ENCODE measurements at regions not wholly inside any gene's neighbourhood (a gene's known extent, or its start where the extent isn't known, plus 50 kb on each side); places are given as distances from the start of the nearest gene placed in this dataset.

- H3K4me3 ChIP-seq (ENCODE audit: low read length), result no peak overlapping the region
- H3K36me3 ChIP-seq (ENCODE audit: insufficient read depth, low read length), result no peaks in the 10 kb centered on the region
- no peak overlapping the region for H3K9ac ChIP-seq (ENCODE audit: low read depth, low read length)
- H3K9me3 ChIP-seq (replicated peaks; ENCODE audit: low read length), result no peaks in the 10 kb centered on the region
- no peak overlapping the region for H3K4me2 ChIP-seq (ENCODE audit: low read length)
- no peaks in the 10 kb centered on the region for H3K4me1 ChIP-seq (ENCODE audit: control insufficient read depth, insufficient read depth, low read length)
- H3K27me3 ChIP-seq (ENCODE audit: control insufficient read depth, insufficient read depth, low read length), result peaks cover 13% of the 10 kb centered on the region
Observed at GRCh38 chr11:70002433-70002832, 75.7 kb upstream of the ANO1 start.

GRCh38 chr11:70005107-70005818 lies 72.9 kb upstream of the ANO1 start:
- Histone ChIP-seq H3K9me3 (replicated peaks; ENCODE audit: low read length) (no peaks in the 10 kb centered on the region), H3K9ac (ENCODE audit: low read depth, low read length) (no peak overlapping the region), H3K4me3 (ENCODE audit: low read length) (no peak overlapping the region), H3K36me3 (ENCODE audit: insufficient read depth, low read length) (no peaks in the 10 kb centered on the region), H3K4me2 (ENCODE audit: low read length) (no peak overlapping the region), H3K4me1 (ENCODE audit: control insufficient read depth, insufficient read depth, low read length) (no peaks in the 10 kb centered on the region), H3K27me3 (ENCODE audit: control insufficient read depth, insufficient read depth, low read length) (peaks cover 11% of the 10 kb centered on the region)

- Histone ChIP-seq H3K36me3 (ENCODE audit: insufficient read depth, low read length) (no peaks in the 10 kb centered on the region), H3K9me3 (replicated peaks; ENCODE audit: low read length) (no peaks in the 10 kb centered on the region), H3K9ac (ENCODE audit: low read depth, low read length) (no peak overlapping the region), H3K4me1 (ENCODE audit: control insufficient read depth, insufficient read depth, low read length) (no peaks in the 10 kb centered on the region), H3K4me3 (ENCODE audit: low read length) (no peak overlapping the region), H3K4me2 (ENCODE audit: low read length) (no peak overlapping the region), H3K27me3 (ENCODE audit: control insufficient read depth, insufficient read depth, low read length) (peaks cover 9% of the 10 kb centered on the region)
Observed at GRCh38 chr11:70007796-70008195, 70.3 kb upstream of the ANO1 start.

GRCh38 chr11:70010774-70011173 lies 67.3 kb upstream of the ANO1 start:
- no peak overlapping the region for H3K4me3 ChIP-seq (ENCODE audit: low read length)
- no peak overlapping the region for H3K9ac ChIP-seq (ENCODE audit: low read depth, low read length)
- no peaks in the 10 kb centered on the region for H3K36me3 ChIP-seq (ENCODE audit: insufficient read depth, low read length)
- H3K27me3 ChIP-seq (ENCODE audit: control insufficient read depth, insufficient read depth, low read length), result peaks cover 3% of the 10 kb centered on the region
- H3K4me1 ChIP-seq (ENCODE audit: control insufficient read depth, insufficient read depth, low read length), result no peaks in the 10 kb centered on the region
- no peaks in the 10 kb centered on the region for H3K9me3 ChIP-seq (replicated peaks; ENCODE audit: low read length)
- no peak overlapping the region for H3K4me2 ChIP-seq (ENCODE audit: low read length)

- Histone ChIP-seq H3K36me3 (ENCODE audit: insufficient read depth, low read length) (no peaks in the 10 kb centered on the region), H3K9ac (ENCODE audit: low read depth, low read length) (no peak overlapping the region), H3K4me1 (ENCODE audit: control insufficient read depth, insufficient read depth, low read length) (no peaks in the 10 kb centered on the region), H3K9me3 (replicated peaks; ENCODE audit: low read length) (no peaks in the 10 kb centered on the region), H3K27me3 (ENCODE audit: control insufficient read depth, insufficient read depth, low read length) (peaks cover 3% of the 10 kb centered on the region), H3K4me3 (ENCODE audit: low read length) (no peak overlapping the region), H3K4me2 (ENCODE audit: low read length) (no peak overlapping the region)
Observed at GRCh38 chr11:70012134-70012733, 65.9 kb upstream of the ANO1 start.

- Histone ChIP-seq H3K4me1 (ENCODE audit: control insufficient read depth, insufficient read depth, low read length) (no peaks in the 10 kb centered on the region), H3K36me3 (ENCODE audit: insufficient read depth, low read length) (no peaks in the 10 kb centered on the region), H3K4me3 (ENCODE audit: low read length) (no peak overlapping the region), H3K27me3 (ENCODE audit: control insufficient read depth, insufficient read depth, low read length) (no peaks in the 10 kb centered on the region), H3K9me3 (replicated peaks; ENCODE audit: low read length) (no peaks in the 10 kb centered on the region), H3K4me2 (ENCODE audit: low read length) (no peak overlapping the region), H3K9ac (ENCODE audit: low read depth, low read length) (no peak overlapping the region)
Observed at GRCh38 chr11:70014291-70014690, 63.8 kb upstream of the ANO1 start.

- no peak overlapping the region for H3K4me2 ChIP-seq (ENCODE audit: low read length)
- no peaks in the 10 kb centered on the region for H3K4me1 ChIP-seq (ENCODE audit: control insufficient read depth, insufficient read depth, low read length)
- no peak overlapping the region for H3K9ac ChIP-seq (ENCODE audit: low read depth, low read length)
- no peaks in the 10 kb centered on the region for H3K27me3 ChIP-seq (ENCODE audit: control insufficient read depth, insufficient read depth, low read length)
- no peaks in the 10 kb centered on the region for H3K9me3 ChIP-seq (replicated peaks; ENCODE audit: low read length)
- no peaks in the 10 kb centered on the region for H3K36me3 ChIP-seq (ENCODE audit: insufficient read depth, low read length)
- H3K4me3 ChIP-seq (ENCODE audit: low read length), result no peak overlapping the region
Observed at GRCh38 chr11:70016666-70017367, 61.3 kb upstream of the ANO1 start.

GRCh38 chr11:70018816-70019215 lies 59.3 kb upstream of the ANO1 start:
- no peak overlapping the region for H3K4me3 ChIP-seq (ENCODE audit: low read length)
- no peaks in the 10 kb centered on the region for H3K4me1 ChIP-seq (ENCODE audit: control insufficient read depth, insufficient read depth, low read length)
- no peaks in the 10 kb centered on the region for H3K9me3 ChIP-seq (replicated peaks; ENCODE audit: low read length)
- no peaks in the 10 kb centered on the region for H3K27me3 ChIP-seq (ENCODE audit: control insufficient read depth, insufficient read depth, low read length)
- H3K36me3 ChIP-seq (ENCODE audit: insufficient read depth, low read length), result no peaks in the 10 kb centered on the region
- no peak overlapping the region for H3K4me2 ChIP-seq (ENCODE audit: low read length)
- H3K9ac ChIP-seq (ENCODE audit: low read depth, low read length), result no peak overlapping the region

GRCh38 chr11:70019576-70020011 lies 58.5 kb upstream of the ANO1 start:
- Histone ChIP-seq H3K9me3 (replicated peaks; ENCODE audit: low read length) (no peaks in the 10 kb centered on the region), H3K27me3 (ENCODE audit: control insufficient read depth, insufficient read depth, low read length) (no peaks in the 10 kb centered on the region), H3K4me1 (ENCODE audit: control insufficient read depth, insufficient read depth, low read length) (no peaks in the 10 kb centered on the region), H3K9ac (ENCODE audit: low read depth, low read length) (no peak overlapping the region), H3K4me3 (ENCODE audit: low read length) (no peak overlapping the region), H3K36me3 (ENCODE audit: insufficient read depth, low read length) (no peaks in the 10 kb centered on the region), H3K4me2 (ENCODE audit: low read length) (no peak overlapping the region)

GRCh38 chr11:70020336-70021214 lies 57.5 kb upstream of the ANO1 start:
- Histone ChIP-seq H3K4me3 (ENCODE audit: low read length) (no peak overlapping the region), H3K4me2 (ENCODE audit: low read length) (no peak overlapping the region), H3K36me3 (ENCODE audit: insufficient read depth, low read length) (no peaks in the 10 kb centered on the region), H3K27me3 (ENCODE audit: control insufficient read depth, insufficient read depth, low read length) (no peaks in the 10 kb centered on the region), H3K4me1 (ENCODE audit: control insufficient read depth, insufficient read depth, low read length) (no peaks in the 10 kb centered on the region), H3K9ac (ENCODE audit: low read depth, low read length) (no peak overlapping the region), H3K9me3 (replicated peaks; ENCODE audit: low read length) (no peaks in the 10 kb centered on the region)

- Histone ChIP-seq H3K27me3 (ENCODE audit: control insufficient read depth, insufficient read depth, low read length) (peaks cover under 1% of the 10 kb centered on the region), H3K9ac (ENCODE audit: low read depth, low read length) (no peak overlapping the region), H3K9me3 (replicated peaks; ENCODE audit: low read length) (no peaks in the 10 kb centered on the region), H3K4me2 (ENCODE audit: low read length) (no peak overlapping the region), H3K4me1 (ENCODE audit: control insufficient read depth, insufficient read depth, low read length) (no peaks in the 10 kb centered on the region), H3K36me3 (ENCODE audit: insufficient read depth, low read length) (no peaks in the 10 kb centered on the region), H3K4me3 (ENCODE audit: low read length) (no peak overlapping the region)
Observed at GRCh38 chr11:70021586-70021985, 56.5 kb upstream of the ANO1 start.

Data from skeletal muscle satellite cell (primary cell).